Tibial artery (tissue), 4 donors: ENCODE measurements at regions not wholly inside any gene's neighbourhood (a gene's known extent, or its start where the extent isn't known, plus 50 kb on each side); places are given as distances from the start of the nearest gene placed in this dataset.

Source experiments
- DNase-seq, 2 donors: peaks; one replicate each; pipeline ENCODE4 v3.0.0-alpha.2; 2019
- H3K27ac ChIP-seq, 2 donors: fragments of 200-600 bp; sonication (generic) in 1 of 2; 1 replicate in 1 of 2; 2 replicates in 1 of 2; pipeline ENCODE4 v1.5.1; 2018 to 2019; ENCODE audit warnings: mild to moderate bottlenecking in 1 of 2
- H3K27me3 ChIP-seq, 2 donors: fragments of 200-600 bp; sonication (generic) in 1 of 2; one replicate each; pipeline versions ENCODE4 v1.5.1 to v1.6.0; 2016 to 2019
- H3K36me3 ChIP-seq, 3 donors: fragments of 200-600 bp; sonication (generic) in 2 of 3; one replicate each; pipeline ENCODE4 v1.5.1; 2016 to 2019; ENCODE audit warnings: mild to moderate bottlenecking in 2 of 3
- H3K4me1 ChIP-seq, 4 donors: fragments of 200-600 bp; sonication (generic) in 2 of 4; 1 replicate in 3 of 4; 2 replicates in 1 of 4; pipeline ENCODE4 v1.5.1; 2016 to 2019
- H3K4me3 ChIP-seq, 2 donors: fragments of 200-600 bp; sonication (generic) in 1 of 2; 1 replicate in 1 of 2; 2 replicates in 1 of 2; pipeline ENCODE4 v1.5.1; 2018 to 2019; ENCODE audit warnings: mild to moderate bottlenecking in 2 of 2
- H3K9me3 ChIP-seq, 3 donors: fragments of 200-600 bp; sonication (generic) in 1 of 3; one replicate each; pipeline ENCODE4 v1.5.1; 2016 to 2019
- intact Hi-C: fragments of 100-400 bp; cut with DNase I; formaldehyde crosslinking; loops from one replicate; pipeline ENCODE4 v1.15.0; 2023; ENCODE audit warnings: low total_unique reads
- TF ChIP-seq, protein P1 (sequence below), 2 experiments: fragments of 200-600 bp in 1 of 2; fragments of 450-650 bp in 1 of 2; IDR thresholded peaks; one replicate each; pipeline ENCODE4 v1.5.1; 2017 to 2019; ENCODE audit warnings: antibody characterized with exemption in 2 of 2, mild to moderate bottlenecking in 1 of 2, moderate library complexity in 1 of 2

DNA sequence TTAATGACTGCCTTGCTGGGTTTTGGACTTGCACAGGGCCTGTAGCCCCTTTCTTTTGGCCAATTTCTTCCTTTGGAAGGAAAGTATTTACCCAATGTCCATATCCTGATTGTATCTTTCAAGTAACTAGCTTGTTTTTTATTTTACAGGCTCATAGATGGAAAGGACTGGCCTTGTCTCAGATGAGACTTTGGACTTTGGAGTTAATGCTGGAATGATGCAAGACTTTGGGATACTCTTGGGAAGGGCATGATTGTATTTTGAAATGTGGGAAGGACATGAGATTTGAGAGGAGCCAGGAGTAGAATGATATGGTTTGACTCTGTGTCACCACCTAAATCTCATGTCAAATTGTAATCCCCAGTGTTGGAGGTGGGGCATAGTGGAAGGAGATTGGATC lies 140.1 kb downstream of the C1orf94 start:
- H3K4me3 ChIP-seq: no peak overlapping the region
- H3K4me1 ChIP-seq: no peaks in the 10 kb centered on the region
- H3K27ac ChIP-seq: no peak overlapping the region
- no peak for DNase-seq
- H3K27me3 ChIP-seq: no peaks in the 10 kb centered on the region
- intact Hi-C loops: no loop called here
- no peaks in the 10 kb centered on the region for H3K36me3 ChIP-seq
- H3K9me3 ChIP-seq: peaks cover 0 to 15% (median 8%) of the 10 kb centered on the region in 3 donors
- TF ChIP-seq, protein P1, sequence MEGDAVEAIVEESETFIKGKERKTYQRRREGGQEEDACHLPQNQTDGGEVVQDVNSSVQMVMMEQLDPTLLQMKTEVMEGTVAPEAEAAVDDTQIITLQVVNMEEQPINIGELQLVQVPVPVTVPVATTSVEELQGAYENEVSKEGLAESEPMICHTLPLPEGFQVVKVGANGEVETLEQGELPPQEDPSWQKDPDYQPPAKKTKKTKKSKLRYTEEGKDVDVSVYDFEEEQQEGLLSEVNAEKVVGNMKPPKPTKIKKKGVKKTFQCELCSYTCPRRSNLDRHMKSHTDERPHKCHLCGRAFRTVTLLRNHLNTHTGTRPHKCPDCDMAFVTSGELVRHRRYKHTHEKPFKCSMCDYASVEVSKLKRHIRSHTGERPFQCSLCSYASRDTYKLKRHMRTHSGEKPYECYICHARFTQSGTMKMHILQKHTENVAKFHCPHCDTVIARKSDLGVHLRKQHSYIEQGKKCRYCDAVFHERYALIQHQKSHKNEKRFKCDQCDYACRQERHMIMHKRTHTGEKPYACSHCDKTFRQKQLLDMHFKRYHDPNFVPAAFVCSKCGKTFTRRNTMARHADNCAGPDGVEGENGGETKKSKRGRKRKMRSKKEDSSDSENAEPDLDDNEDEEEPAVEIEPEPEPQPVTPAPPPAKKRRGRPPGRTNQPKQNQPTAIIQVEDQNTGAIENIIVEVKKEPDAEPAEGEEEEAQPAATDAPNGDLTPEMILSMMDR (IDR thresholded peaks at IDR 0.05): no peak

DNA sequence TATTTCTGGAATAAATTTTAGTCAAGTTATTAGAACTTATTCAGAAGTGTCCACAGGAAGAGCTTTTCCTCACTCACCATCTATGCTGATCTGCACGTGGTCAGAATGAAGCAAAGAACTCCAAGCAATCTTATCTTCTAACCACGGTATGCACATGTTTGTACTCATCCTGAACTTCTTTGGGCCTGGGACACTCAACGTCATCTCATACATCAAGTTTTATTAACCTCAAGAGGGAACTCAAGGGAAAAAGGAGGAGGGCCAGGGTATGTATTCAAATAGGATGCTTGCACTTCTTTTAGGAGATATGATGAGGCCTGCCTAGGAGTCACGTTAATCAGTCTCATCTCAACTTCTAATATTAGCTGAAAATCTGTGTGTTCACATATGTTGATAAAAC lies 142.5 kb downstream of the C1orf94 start:
- DNase-seq: no peak
- H3K27ac ChIP-seq: no peak overlapping the region
- no peak overlapping the region for H3K4me3 ChIP-seq
- H3K4me1 ChIP-seq: no peaks in the 10 kb centered on the region
- no peaks in the 10 kb centered on the region for H3K27me3 ChIP-seq
- no peaks in the 10 kb centered on the region for H3K36me3 ChIP-seq
- peaks cover 0 to 15% (median 8%) of the 10 kb centered on the region in 3 donors for H3K9me3 ChIP-seq
- TF ChIP-seq, protein P1 (IDR thresholded peaks at IDR 0.05): no peak
- intact Hi-C loops: no loop called here

DNA sequence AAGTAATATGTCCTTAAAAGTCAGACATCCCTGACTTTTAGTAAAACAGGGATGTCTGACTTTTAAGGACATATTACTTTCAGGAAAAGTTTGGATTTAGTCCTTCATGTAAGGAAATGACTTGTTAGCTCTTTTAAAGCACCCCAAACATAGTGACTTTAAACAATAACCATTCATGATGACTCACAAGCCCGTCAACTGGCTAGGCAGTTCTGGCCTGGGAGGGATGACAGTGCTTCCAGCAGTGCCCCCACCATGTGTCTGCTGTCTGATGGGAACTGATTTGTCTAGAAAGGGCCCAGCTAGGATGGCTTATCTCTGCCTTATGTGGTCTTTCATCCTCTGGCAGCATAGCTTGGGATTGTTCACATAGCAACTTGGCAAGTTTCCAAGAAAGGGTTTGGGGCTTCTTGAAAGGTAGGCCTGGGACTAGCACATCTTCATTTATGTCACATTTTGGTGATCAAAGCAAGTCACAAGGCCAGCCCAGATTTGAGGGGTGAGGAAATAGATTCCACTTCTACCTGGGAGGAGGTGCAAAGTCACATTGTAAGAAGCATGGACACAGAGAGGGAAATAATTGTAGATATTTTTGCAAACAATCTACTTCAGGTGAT lies 143.5 kb downstream of the C1orf94 start:
- Histone ChIP-seq H3K27me3 (no peaks in the 10 kb centered on the region), H3K36me3 (no peaks in the 10 kb centered on the region), H3K9me3 (peaks cover 0 to 15% (median 8%) of the 10 kb centered on the region in 3 donors), H3K4me3 (no peak overlapping the region), H3K27ac (no peak overlapping the region), H3K4me1 (no peaks in the 10 kb centered on the region)
- intact Hi-C loops: no loop called here
- TF ChIP-seq, protein P1 (IDR thresholded peaks at IDR 0.05): no peak
- no peak for DNase-seq

DNA sequence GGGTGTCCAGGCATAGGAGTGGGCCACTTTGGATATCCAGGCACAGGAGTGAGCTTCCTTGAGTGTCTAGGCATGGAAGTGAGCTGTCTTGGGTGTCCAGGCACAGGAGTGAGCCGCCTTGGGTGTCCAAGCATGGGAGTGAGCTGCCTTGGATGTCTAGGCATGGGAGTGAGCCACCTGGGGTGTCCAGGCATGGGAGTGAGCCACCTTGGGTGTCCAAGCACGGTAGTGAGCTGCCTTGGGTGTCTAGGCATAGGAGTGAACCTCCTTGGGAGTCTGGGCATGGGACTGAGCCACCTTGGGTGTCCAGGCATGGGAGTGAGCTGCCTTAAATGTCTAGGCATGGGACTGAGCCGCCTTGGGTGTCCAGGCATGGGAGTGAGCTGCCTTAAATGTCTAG lies 146.3 kb downstream of the C1orf94 start:
- Histone ChIP-seq H3K36me3 (no peaks in the 10 kb centered on the region), H3K27me3 (peaks cover 0 to 12% of the 10 kb centered on the region in 2 donors), H3K9me3 (no peaks in the 10 kb centered on the region), H3K4me1 (no peaks in the 10 kb centered on the region), H3K27ac (no peak overlapping the region), H3K4me3 (no peak overlapping the region)
- TF ChIP-seq, protein P1 (IDR thresholded peaks at IDR 0.05): no peak
- no peak for DNase-seq
- intact Hi-C loops: no loop called here

DNA sequence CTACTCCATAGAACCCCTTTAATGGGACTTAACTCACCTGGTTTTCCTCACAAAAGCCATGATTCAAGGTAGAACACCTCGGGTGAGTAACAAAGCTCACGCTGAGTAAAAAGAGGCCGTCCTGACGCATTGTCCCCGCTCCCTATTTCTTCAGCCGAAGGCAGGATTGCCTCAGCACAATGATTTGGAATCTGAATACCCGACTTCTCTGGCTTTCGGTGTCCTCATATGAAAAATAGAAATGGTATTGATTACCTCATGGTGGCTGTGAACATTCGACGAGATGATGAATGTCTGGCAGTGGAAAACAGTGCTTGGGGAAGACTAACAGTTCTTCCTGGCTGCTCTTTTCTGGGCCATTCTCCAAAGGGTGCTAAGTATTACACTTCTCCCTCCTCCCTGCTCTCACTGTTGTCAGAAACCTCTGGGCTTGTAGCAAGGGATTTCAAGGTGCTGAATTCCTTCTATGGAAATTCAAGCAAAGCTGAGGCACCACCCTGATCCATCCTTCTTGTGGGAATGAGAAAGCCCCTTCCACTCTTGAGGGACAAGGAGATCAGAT lies 148.3 kb downstream of the C1orf94 start:
- H3K4me3 ChIP-seq: no peak overlapping the region

More for the DNA sequence above, 148.3 kb downstream of the C1orf94 start:
- H3K4me1 ChIP-seq: no peaks in the 10 kb centered on the region
- DNase-seq: no peak
- H3K36me3 ChIP-seq: no peaks in the 10 kb centered on the region
- no peak overlapping the region for H3K27ac ChIP-seq
- intact Hi-C loops: no loop called here
- H3K27me3 ChIP-seq: peaks cover 0 to 17% of the 10 kb centered on the region in 2 donors
- TF ChIP-seq, protein P1 (IDR thresholded peaks at IDR 0.05): no peak
- no peaks in the 10 kb centered on the region for H3K9me3 ChIP-seq
